GM10266 (cell line): ENCODE measurements at regions not wholly inside any gene's neighbourhood (a gene's known extent, or its start where the extent isn't known, plus 50 kb on each side); places are given as distances from the start of the nearest gene placed in this dataset.

Source experiments
- DNase-seq: peaks from one replicate; pipeline ENCODE4 v3.0.0; 2012; ENCODE audit errors: extremely low spot score
- TF ChIP-seq, protein P1 (sequence below): IDR thresholded peaks from 2 replicates; pipeline ENCODE4 v1.5.1; 2012; ENCODE audit warnings: mild to moderate bottlenecking, low read depth; ENCODE audit not compliant: control insufficient read depth, insufficient read depth; ENCODE audit errors: missing control alignments

DNA sequence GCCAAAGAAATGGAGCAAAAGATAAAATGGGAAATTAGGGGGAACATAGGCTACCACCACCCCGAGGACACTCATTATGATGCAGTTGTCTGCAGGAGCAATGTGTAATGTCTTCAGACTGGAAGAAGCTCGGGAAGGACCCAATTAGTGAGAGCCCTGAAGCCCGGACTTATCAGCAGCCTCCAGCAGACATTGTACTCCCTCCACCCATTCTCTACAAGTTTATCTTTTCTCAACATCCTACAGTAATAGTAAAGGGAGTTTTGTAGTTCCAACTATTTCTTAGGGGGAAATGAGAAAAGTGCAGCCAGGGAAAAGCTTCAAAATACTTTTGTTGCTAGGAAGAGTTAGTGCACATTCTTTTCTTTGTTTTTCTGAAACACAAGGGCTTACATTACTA lies 657.3 kb upstream of the COBL start:
- no peak for DNase-seq
- TF ChIP-seq, protein P1, sequence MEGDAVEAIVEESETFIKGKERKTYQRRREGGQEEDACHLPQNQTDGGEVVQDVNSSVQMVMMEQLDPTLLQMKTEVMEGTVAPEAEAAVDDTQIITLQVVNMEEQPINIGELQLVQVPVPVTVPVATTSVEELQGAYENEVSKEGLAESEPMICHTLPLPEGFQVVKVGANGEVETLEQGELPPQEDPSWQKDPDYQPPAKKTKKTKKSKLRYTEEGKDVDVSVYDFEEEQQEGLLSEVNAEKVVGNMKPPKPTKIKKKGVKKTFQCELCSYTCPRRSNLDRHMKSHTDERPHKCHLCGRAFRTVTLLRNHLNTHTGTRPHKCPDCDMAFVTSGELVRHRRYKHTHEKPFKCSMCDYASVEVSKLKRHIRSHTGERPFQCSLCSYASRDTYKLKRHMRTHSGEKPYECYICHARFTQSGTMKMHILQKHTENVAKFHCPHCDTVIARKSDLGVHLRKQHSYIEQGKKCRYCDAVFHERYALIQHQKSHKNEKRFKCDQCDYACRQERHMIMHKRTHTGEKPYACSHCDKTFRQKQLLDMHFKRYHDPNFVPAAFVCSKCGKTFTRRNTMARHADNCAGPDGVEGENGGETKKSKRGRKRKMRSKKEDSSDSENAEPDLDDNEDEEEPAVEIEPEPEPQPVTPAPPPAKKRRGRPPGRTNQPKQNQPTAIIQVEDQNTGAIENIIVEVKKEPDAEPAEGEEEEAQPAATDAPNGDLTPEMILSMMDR: no peak

DNA sequence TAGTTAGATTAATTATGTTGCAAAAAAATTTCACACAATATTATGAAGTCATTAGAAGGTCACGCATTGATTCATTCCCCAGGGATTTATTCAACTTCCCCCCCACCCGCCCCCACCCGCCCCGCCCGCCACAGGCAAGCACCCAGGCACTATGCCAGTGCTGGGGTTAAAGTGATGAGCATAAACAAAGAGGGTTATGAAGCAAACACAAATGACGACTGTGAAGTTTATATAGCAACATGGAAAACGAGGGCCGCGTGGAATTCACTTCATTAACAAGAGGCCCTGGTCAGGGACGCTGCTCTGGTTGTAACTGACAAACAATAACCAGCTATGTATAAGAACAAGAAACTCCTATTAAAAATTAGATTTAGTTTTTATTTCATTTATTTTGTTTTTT lies 656.5 kb upstream of the COBL start:
- TF ChIP-seq, protein P1: no peak
- no peak for DNase-seq

DNA sequence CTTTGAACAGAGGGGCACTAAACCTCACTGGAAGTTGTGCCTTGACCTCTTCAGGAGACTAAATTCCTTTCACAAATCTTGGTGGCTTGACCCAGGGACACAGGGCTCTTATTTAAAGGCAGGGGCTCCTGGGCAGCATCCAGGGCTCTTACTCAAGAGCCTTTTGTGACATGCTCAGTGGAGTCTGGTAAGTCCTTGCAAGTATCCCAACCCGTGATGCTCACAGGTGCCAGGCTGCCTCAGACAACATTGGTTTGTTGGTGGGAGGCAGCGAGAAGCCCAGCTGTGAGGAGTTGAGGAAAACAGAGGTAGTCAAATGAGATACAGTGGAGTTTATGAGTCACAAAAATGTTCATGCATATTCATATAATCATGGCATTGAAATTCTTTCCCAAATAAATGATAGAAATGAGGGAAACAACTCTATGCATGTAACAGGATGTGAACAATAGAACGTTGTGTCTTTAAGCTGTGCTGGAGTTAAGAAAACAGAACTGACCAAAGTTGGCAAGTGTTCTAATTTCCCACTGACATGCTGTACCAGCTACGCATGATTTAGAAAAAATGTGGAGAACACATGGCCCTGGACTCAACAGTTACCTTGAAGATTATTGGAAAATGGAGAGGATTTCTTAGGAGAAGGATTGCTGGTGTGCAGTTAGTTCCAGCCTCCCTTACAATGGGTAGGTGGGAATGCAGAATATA lies 654.5 kb upstream of the COBL start:
- TF ChIP-seq, protein P1: no peak
- DNase-seq: no peak

DNA sequence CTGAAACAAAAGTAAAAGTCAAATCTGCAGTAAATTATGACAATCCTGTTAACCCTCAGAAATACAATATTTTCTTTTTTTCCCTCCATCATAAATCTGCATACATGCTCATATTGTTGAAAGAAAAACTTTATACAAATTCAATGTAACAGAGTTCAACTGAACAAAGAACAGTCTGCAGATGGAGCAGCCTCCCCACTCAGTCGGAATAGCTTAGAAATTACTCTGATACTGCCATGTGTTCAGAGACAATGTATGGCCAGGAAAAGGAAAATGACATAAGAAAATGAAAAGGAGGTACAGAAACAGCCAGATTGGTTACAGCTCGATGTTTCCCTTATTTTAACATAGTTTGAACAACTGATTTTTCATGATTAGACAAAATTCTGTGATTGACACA lies 651.9 kb upstream of the COBL start:
- DNase-seq: no peak
- TF ChIP-seq, protein P1: no peak

DNA sequence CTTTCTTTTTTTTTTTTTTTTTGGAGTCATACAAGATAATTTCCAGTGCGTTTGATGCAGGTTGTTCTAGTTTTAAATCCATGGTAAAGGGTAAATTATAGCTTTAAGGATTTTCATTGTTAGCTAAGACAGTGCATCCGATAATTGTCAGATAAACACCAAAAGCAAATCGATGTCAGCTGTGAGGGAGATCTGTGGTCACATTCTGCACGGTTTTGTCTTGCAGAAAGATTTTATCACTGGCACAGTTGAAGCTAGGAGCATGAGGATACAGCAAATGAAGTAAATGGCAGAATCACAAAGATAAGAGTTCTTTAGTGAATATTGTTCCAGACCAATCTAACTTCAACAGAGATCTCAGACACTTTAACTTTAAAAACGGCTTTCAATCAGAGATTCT lies 648.8 kb upstream of the COBL start:
- TF ChIP-seq, protein P1: no peak
- no peak for DNase-seq

DNA sequence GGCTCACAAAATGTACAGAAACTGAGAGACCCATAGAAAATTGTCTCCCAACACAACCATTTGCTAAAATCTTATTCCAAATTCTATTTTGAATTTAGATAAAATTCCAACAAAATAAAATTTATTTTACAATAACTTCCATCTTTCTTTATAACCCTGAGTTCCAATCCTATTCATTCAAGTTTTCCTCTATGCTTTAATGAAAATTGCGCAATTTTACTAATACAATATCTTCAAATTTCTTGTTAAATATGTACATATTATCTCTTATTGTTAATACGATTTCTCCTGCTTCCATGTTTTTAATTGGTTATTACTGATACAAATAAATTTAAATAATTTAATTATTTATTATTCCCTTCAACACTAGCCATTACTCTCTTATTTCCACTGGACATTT lies 645.2 kb upstream of the COBL start:
- TF ChIP-seq, protein P1: no peak
- no peak for DNase-seq

DNA sequence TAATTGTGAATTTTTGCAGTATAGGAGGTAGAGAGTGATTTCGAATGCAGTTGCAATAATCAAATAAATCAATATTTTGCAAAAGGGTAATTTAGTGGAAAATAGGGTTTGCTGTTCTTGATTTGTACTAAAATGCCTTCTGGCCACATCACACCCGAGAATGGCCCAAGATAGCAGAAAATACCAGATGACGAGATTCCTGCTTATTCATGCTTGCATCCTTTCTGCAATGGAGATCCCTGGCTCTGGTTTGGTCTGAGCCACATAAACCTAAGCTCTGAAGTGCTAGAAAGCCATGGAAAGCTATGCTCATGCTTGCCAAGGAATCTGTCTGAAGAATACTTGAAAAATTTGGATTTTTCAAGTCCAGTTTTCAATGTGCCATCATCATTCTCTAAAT lies 634.2 kb upstream of the COBL start:
- TF ChIP-seq, protein P1: no peak
- DNase-seq: no peak
